Activated naive CD8-positive, alpha-beta T cell treated with anti-CD3 and anti-CD28 coated beads, Interleukin-2, amount 10 ng/mL, durations not matched to agents 7 days and 5 days (primary cell): ENCODE measurements at regions not wholly inside any gene's neighbourhood (a gene's known extent, or its start where the extent isn't known, plus 50 kb on each side); places are given as distances from the start of the nearest gene placed in this dataset.
"Not testable (repeated sequence)": the region's sequence is repeated elsewhere in the genome, so short reads cannot be mapped to it uniquely, and the experiment has no call there.

Source experiments
- ATAC-seq: fragments of 150-1000 bp; cut with Tn5 transposase; one replicate; pipeline ENCODE4 v1.10.0; 2021; ENCODE audit warnings: low read depth, moderate library complexity
- POLR2A ChIA-PET: fragments of 350-600 bp; sonication (Branson Sonifier 250); formaldehyde crosslinking; loops from one replicate; lab custom pipeline; 2021; ENCODE audit warnings: antibody characterized with exemption; lab: Charles Lee
- DNase-seq: peaks from one replicate; pipeline ENCODE4 v3.0.0; 2021
- H3K27ac Mint-ChIP-seq: one replicate; pipeline ENCODE4 v1.8.0; 2022; ENCODE audit warnings: mild to moderate bottlenecking, mixed read lengths
- H3K27me3 Mint-ChIP-seq: one replicate; pipeline ENCODE4 v1.8.0; 2022; ENCODE audit warnings: mild to moderate bottlenecking, moderate library complexity, mixed read lengths
- H3K36me3 Mint-ChIP-seq: one replicate; pipeline ENCODE4 v1.8.0; 2021; ENCODE audit warnings: mild to moderate bottlenecking, mixed read lengths
- H3K4me1 Mint-ChIP-seq: one replicate; pipeline ENCODE4 v1.8.0; 2021; ENCODE audit warnings: mixed read lengths
- H3K4me3 Mint-ChIP-seq: one replicate; pipeline ENCODE4 v1.8.0; 2022; ENCODE audit warnings: mild to moderate bottlenecking, moderate library complexity, mixed read lengths
- H3K9me3 Mint-ChIP-seq: one replicate; pipeline ENCODE4 v1.8.0; 2021; ENCODE audit warnings: mixed read lengths

GRCh38 chr5:61215996-61216395, 53.7 kb upstream of the SMIM15 start:
- no peak overlapping the region for H3K4me3 Mint-ChIP-seq
- H3K36me3 Mint-ChIP-seq: no peaks in the 10 kb centered on the region
- DNase-seq (no peak), ATAC-seq (no peak)
- POLR2A ChIA-PET: no interaction called here
- H3K9me3 Mint-ChIP-seq: no peaks in the 10 kb centered on the region
- H3K4me1 Mint-ChIP-seq: no peaks in the 10 kb centered on the region
- no peak overlapping the region for H3K27ac Mint-ChIP-seq
- peaks cover 3% of the 10 kb centered on the region for H3K27me3 Mint-ChIP-seq

GRCh38 chr5:61216741-61217140, 54.5 kb upstream of the SMIM15 start:
- no peak for ATAC-seq
- no peak overlapping the region for H3K27ac Mint-ChIP-seq
- H3K9me3 Mint-ChIP-seq: no peaks in the 10 kb centered on the region
- POLR2A ChIA-PET: no interaction called here
- no peaks in the 10 kb centered on the region for H3K36me3 Mint-ChIP-seq
- H3K4me3 Mint-ChIP-seq: no peak overlapping the region
- peaks cover 3% of the 10 kb centered on the region for H3K27me3 Mint-ChIP-seq
- no peak for DNase-seq
- no peaks in the 10 kb centered on the region for H3K4me1 Mint-ChIP-seq

- Mint-ChIP-seq H3K4me3 (no peak overlapping the region), H3K27ac (no peak overlapping the region), H3K36me3 (no peaks in the 10 kb centered on the region)
These were observed 54.9 kb upstream of the SMIM15 start for GRCh38 chr5:61217214-61217613.

GRCh38 chr5:61228229-61228628, 66.0 kb upstream of the SMIM15 start:
- H3K4me3 Mint-ChIP-seq: no peak overlapping the region
- ATAC-seq (no peak), DNase-seq (no peak)
- H3K36me3 Mint-ChIP-seq: no peaks in the 10 kb centered on the region
- peaks cover 3% of the 10 kb centered on the region for H3K27me3 Mint-ChIP-seq
- no peaks in the 10 kb centered on the region for H3K4me1 Mint-ChIP-seq
- H3K27ac Mint-ChIP-seq: no peak overlapping the region
- POLR2A ChIA-PET: no interaction called here
- peaks cover 3% of the 10 kb centered on the region for H3K9me3 Mint-ChIP-seq

More at GRCh38 chr5:61217214-61217613, 54.9 kb upstream of the SMIM15 start:
- POLR2A ChIA-PET: no interaction called here
- Mint-ChIP-seq H3K4me1 (no peaks in the 10 kb centered on the region), H3K9me3 (no peaks in the 10 kb centered on the region), H3K27me3 (peaks cover 3% of the 10 kb centered on the region)
- ATAC-seq (no peak), DNase-seq (no peak)

GRCh38 chr5:61228691-61229280, 66.5 kb upstream of the SMIM15 start:
- POLR2A ChIA-PET: no interaction called here
- H3K4me3 Mint-ChIP-seq: no peak overlapping the region
- no peaks in the 10 kb centered on the region for H3K4me1 Mint-ChIP-seq
- DNase-seq: no peak
- no peak overlapping the region for H3K27ac Mint-ChIP-seq
- H3K27me3 Mint-ChIP-seq: peaks cover 3% of the 10 kb centered on the region
- peaks cover 3% of the 10 kb centered on the region for H3K9me3 Mint-ChIP-seq
- ATAC-seq: no peak
- H3K36me3 Mint-ChIP-seq: no peaks in the 10 kb centered on the region

- ATAC-seq (no peak), DNase-seq (no peak)
- no peaks in the 10 kb centered on the region for H3K27me3 Mint-ChIP-seq
- POLR2A ChIA-PET: no interaction called here
- no peaks in the 10 kb centered on the region for H3K36me3 Mint-ChIP-seq
- no peak overlapping the region for H3K27ac Mint-ChIP-seq
- H3K4me3 Mint-ChIP-seq: no peak overlapping the region
- H3K4me1 Mint-ChIP-seq: no peaks in the 10 kb centered on the region
- peaks cover 3% of the 10 kb centered on the region for H3K9me3 Mint-ChIP-seq
These were observed 67.1 kb upstream of the SMIM15 start for GRCh38 chr5:61229416-61229815.

GRCh38 chr5:61230492-61230891, 68.2 kb upstream of the SMIM15 start:
- Mint-ChIP-seq H3K36me3 (no peaks in the 10 kb centered on the region), H3K27me3 (no peaks in the 10 kb centered on the region), H3K9me3 (peaks cover 3% of the 10 kb centered on the region), H3K27ac (no peak overlapping the region), H3K4me3 (no peak overlapping the region), H3K4me1 (no peaks in the 10 kb centered on the region)
- no peak for ATAC-seq
- POLR2A ChIA-PET: no interaction called here
- DNase-seq: no peak

- no peak for DNase-seq
- no peaks in the 10 kb centered on the region for H3K36me3 Mint-ChIP-seq
- ATAC-seq: no peak
- POLR2A ChIA-PET: no interaction called here
- no peak overlapping the region for H3K27ac Mint-ChIP-seq
- H3K9me3 Mint-ChIP-seq: peaks cover 3% of the 10 kb centered on the region
- H3K27me3 Mint-ChIP-seq: no peaks in the 10 kb centered on the region
- H3K4me1 Mint-ChIP-seq: no peaks in the 10 kb centered on the region
- no peak overlapping the region for H3K4me3 Mint-ChIP-seq
These were observed 69.5 kb upstream of the SMIM15 start for GRCh38 chr5:61231813-61232212.

GRCh38 chr5:61232490-61233050, 70.3 kb upstream of the SMIM15 start:
- POLR2A ChIA-PET: no interaction called here

GRCh38 chr5:61234019-61234418, 71.8 kb upstream of the SMIM15 start:
- DNase-seq (no peak), ATAC-seq (no peak)
- Mint-ChIP-seq H3K27me3 (no peaks in the 10 kb centered on the region), H3K4me1 (no peaks in the 10 kb centered on the region), H3K4me3 (no peak overlapping the region), H3K36me3 (no peaks in the 10 kb centered on the region), H3K9me3 (peaks cover 5% of the 10 kb centered on the region), H3K27ac (no peak overlapping the region)
- POLR2A ChIA-PET: no interaction called here

More at GRCh38 chr5:61232490-61233050, 70.3 kb upstream of the SMIM15 start:
- Mint-ChIP-seq H3K27me3 (no peaks in the 10 kb centered on the region), H3K36me3 (no peaks in the 10 kb centered on the region), H3K4me3 (no peak overlapping the region), H3K9me3 (peaks cover 3% of the 10 kb centered on the region), H3K27ac (no peak overlapping the region), H3K4me1 (no peaks in the 10 kb centered on the region)
- DNase-seq (no peak), ATAC-seq (no peak)

- H3K36me3 Mint-ChIP-seq, H3K27ac Mint-ChIP-seq, H3K4me3 Mint-ChIP-seq, ATAC-seq, H3K27me3 Mint-ChIP-seq, DNase-seq, H3K4me1 Mint-ChIP-seq, POLR2A ChIA-PET, H3K9me3 Mint-ChIP-seq: not testable (repeated sequence)
These were observed 74.4 kb upstream of the SMIM15 start for GRCh38 chr5:61236715-61237114.

- Mint-ChIP-seq H3K9me3 (peaks cover 5% of the 10 kb centered on the region), H3K27me3 (peaks cover 10% of the 10 kb centered on the region), H3K36me3 (peaks cover 1% of the 10 kb centered on the region), H3K4me1 (no peaks in the 10 kb centered on the region), H3K27ac (no peak overlapping the region), H3K4me3 (no peak overlapping the region)
- DNase-seq (no peak), ATAC-seq (no peak)
- POLR2A ChIA-PET: no interaction called here
These were observed 83.2 kb upstream of the SMIM15 start for GRCh38 chr5:61245486-61245885.

GRCh38 chr5:61245936-61246335, 83.7 kb upstream of the SMIM15 start:
- H3K9me3 Mint-ChIP-seq: peaks cover 5% of the 10 kb centered on the region
- no peak for ATAC-seq
- POLR2A ChIA-PET: no interaction called here
- no peaks in the 10 kb centered on the region for H3K4me1 Mint-ChIP-seq
- DNase-seq: no peak
- peaks cover 1% of the 10 kb centered on the region for H3K36me3 Mint-ChIP-seq
- peaks cover 13% of the 10 kb centered on the region for H3K27me3 Mint-ChIP-seq
- H3K27ac Mint-ChIP-seq: no peak overlapping the region
- H3K4me3 Mint-ChIP-seq: no peak overlapping the region

- POLR2A ChIA-PET: no interaction called here
- peaks cover 5% of the 10 kb centered on the region for H3K9me3 Mint-ChIP-seq
- H3K4me1 Mint-ChIP-seq: no peaks in the 10 kb centered on the region
- H3K36me3 Mint-ChIP-seq: peaks cover 1% of the 10 kb centered on the region
- H3K27ac Mint-ChIP-seq: no peak overlapping the region
- H3K27me3 Mint-ChIP-seq: peaks cover 8% of the 10 kb centered on the region
- no peak for ATAC-seq
- no peak for DNase-seq
- no peak overlapping the region for H3K4me3 Mint-ChIP-seq
These were observed 84.6 kb upstream of the SMIM15 start for GRCh38 chr5:61246768-61247307.
